ENCODE measurements at regions not wholly inside any gene's neighbourhood (a gene's known extent, or its start where the extent isn't known, plus 50 kb on each side); places are given as distances from the start of the nearest gene placed in this dataset.
"Not testable (repeated sequence)": the region's sequence is repeated elsewhere in the genome, so short reads cannot be mapped to it uniquely, and the experiment has no call there.

- no TSS peak for BruUV-seq (replicated peaks)
- Mint-ChIP-seq H3K27ac (ENCODE audit: unreplicated experiment) (no peak overlapping the region), H3K9me3 (ENCODE audit: low read depth, unreplicated experiment) (no peaks in the 10 kb centered on the region), H3K27me3 (ENCODE audit: unreplicated experiment) (no peaks in the 10 kb centered on the region), H3K36me3 (ENCODE audit: insufficient read depth, unreplicated experiment) (no peaks in the 10 kb centered on the region), H3K4me3 (ENCODE audit: low read depth, unreplicated experiment) (no peak overlapping the region), H3K4me1 (ENCODE audit: low read depth, unreplicated experiment) (peaks cover 9% of the 10 kb centered on the region)
- TF ChIP-seq CTCF (IDR thresholded peaks at IDR 0.05; ENCODE audit: unreplicated experiment): no peak
- CTCF ChIA-PET: no interaction called here
- intact Hi-C loops (cut with micrococcal nuclease; ENCODE audit: unreplicated experiment): no loop called here
- no peak for DNase-seq
These were observed 538.8 kb downstream of the TMEM38B start for GRCh38 chr9:106233116-106233515.

GRCh38 chr9:106260908-106261307, 566.6 kb downstream of the TMEM38B start:
- H3K4me1 Mint-ChIP-seq (ENCODE audit: low read depth, unreplicated experiment); DNase-seq; H3K9me3 Mint-ChIP-seq (ENCODE audit: low read depth, unreplicated experiment); H3K36me3 Mint-ChIP-seq (ENCODE audit: insufficient read depth, unreplicated experiment); intact Hi-C loops (cut with micrococcal nuclease; ENCODE audit: unreplicated experiment); H3K27me3 Mint-ChIP-seq (ENCODE audit: unreplicated experiment); BruUV-seq (replicated peaks); H3K27ac Mint-ChIP-seq (ENCODE audit: unreplicated experiment); H3K4me3 Mint-ChIP-seq (ENCODE audit: low read depth, unreplicated experiment); CTCF ChIA-PET: not testable (repeated sequence)

- Mint-ChIP-seq H3K9me3 (ENCODE audit: low read depth, unreplicated experiment) (peaks cover 2% of the 10 kb centered on the region), H3K4me3 (ENCODE audit: low read depth, unreplicated experiment) (no peak overlapping the region), H3K27ac (ENCODE audit: unreplicated experiment) (no peak overlapping the region), H3K27me3 (ENCODE audit: unreplicated experiment) (no peaks in the 10 kb centered on the region), H3K36me3 (ENCODE audit: insufficient read depth, unreplicated experiment) (no peaks in the 10 kb centered on the region), H3K4me1 (ENCODE audit: low read depth, unreplicated experiment) (no peaks in the 10 kb centered on the region)
- no peak for TF ChIP-seq CTCF (IDR thresholded peaks at IDR 0.05; ENCODE audit: unreplicated experiment)
- no peak for DNase-seq
- intact Hi-C loops (cut with micrococcal nuclease; ENCODE audit: unreplicated experiment): no loop called here
- CTCF ChIA-PET: no interaction called here
- BruUV-seq (replicated peaks): no TSS peak
These were observed 583.6 kb downstream of the TMEM38B start for GRCh38 chr9:106277966-106278365.

- TF ChIP-seq CTCF (IDR thresholded peaks at IDR 0.05; ENCODE audit: unreplicated experiment): no peak
- BruUV-seq (replicated peaks): no TSS peak
- no peak overlapping the region for H3K4me3 Mint-ChIP-seq (ENCODE audit: low read depth, unreplicated experiment)
- intact Hi-C loops (cut with micrococcal nuclease; ENCODE audit: unreplicated experiment): no loop called here
- H3K4me1 Mint-ChIP-seq (ENCODE audit: low read depth, unreplicated experiment): no peaks in the 10 kb centered on the region
- no peaks in the 10 kb centered on the region for H3K27me3 Mint-ChIP-seq (ENCODE audit: unreplicated experiment)
- DNase-seq: no peak
- H3K36me3 Mint-ChIP-seq (ENCODE audit: insufficient read depth, unreplicated experiment): no peaks in the 10 kb centered on the region
- peaks cover 2% of the 10 kb centered on the region for H3K9me3 Mint-ChIP-seq (ENCODE audit: low read depth, unreplicated experiment)
- CTCF ChIA-PET: no interaction called here
- H3K27ac Mint-ChIP-seq (ENCODE audit: unreplicated experiment): no peak overlapping the region
These were observed 579.2 kb upstream of the ZNF462 start for GRCh38 chr9:106283769-106284168.

GRCh38 chr9:106284296-106284695, 578.7 kb upstream of the ZNF462 start:
- peaks cover 2% of the 10 kb centered on the region for H3K9me3 Mint-ChIP-seq (ENCODE audit: low read depth, unreplicated experiment)
- H3K27me3 Mint-ChIP-seq (ENCODE audit: unreplicated experiment): no peaks in the 10 kb centered on the region
- no peak for TF ChIP-seq CTCF (IDR thresholded peaks at IDR 0.05; ENCODE audit: unreplicated experiment)
- CTCF ChIA-PET: no interaction called here
- DNase-seq: no peak
- H3K4me1 Mint-ChIP-seq (ENCODE audit: low read depth, unreplicated experiment): no peaks in the 10 kb centered on the region
- H3K27ac Mint-ChIP-seq (ENCODE audit: unreplicated experiment): no peak overlapping the region
- intact Hi-C loops (cut with micrococcal nuclease; ENCODE audit: unreplicated experiment): no loop called here
- no peaks in the 10 kb centered on the region for H3K36me3 Mint-ChIP-seq (ENCODE audit: insufficient read depth, unreplicated experiment)
- no peak overlapping the region for H3K4me3 Mint-ChIP-seq (ENCODE audit: low read depth, unreplicated experiment)
- BruUV-seq (replicated peaks): no TSS peak
